Esophagus muscularis mucosa (tissue), 4 donors: ENCODE measurements at regions not wholly inside any gene's neighbourhood (a gene's known extent, or its start where the extent isn't known, plus 50 kb on each side); places are given as distances from the start of the nearest gene placed in this dataset.

Experiments
- DNase-seq: peaks from one replicate; pipeline ENCODE4 v3.0.0-alpha.2; 2017; ENCODE audit errors: extremely low spot score
- H3K27ac ChIP-seq, 4 donors: fragments of 200-600 bp; sonication (generic); replicated peaks in 1 of 4; 1 replicate in 3 of 4; 2 replicates in 1 of 4; pipeline ENCODE4 v1.5.1; 2016 to 2019; ENCODE audit warnings: mild to moderate bottlenecking in 1 of 4
- H3K27me3 ChIP-seq, 4 donors: fragments of 200-600 bp; sonication (generic); one replicate each; pipeline versions ENCODE4 v1.5.1 to v1.6.0; 2016 to 2019
- H3K36me3 ChIP-seq, 4 donors: fragments of 200-600 bp; sonication (generic); one replicate each; pipeline ENCODE4 v1.5.1; 2016 to 2019
- H3K4me1 ChIP-seq, 4 donors: fragments of 200-600 bp; sonication (generic); one replicate each; pipeline ENCODE4 v1.5.1; 2016 to 2019
- H3K4me3 ChIP-seq, 4 donors: fragments of 200-600 bp; sonication (generic); 1 replicate in 2 of 4; 2 replicates in 2 of 4; pipeline ENCODE4 v1.5.1; 2016 to 2019; ENCODE audit warnings: mild to moderate bottlenecking in 4 of 4, moderate library complexity in 1 of 4
- H3K9me3 ChIP-seq, 4 donors: fragments of 200-600 bp; sonication (generic); 1 replicate in 3 of 4; 2 replicates in 1 of 4; pipeline ENCODE4 v1.5.1; 2016 to 2019
- EP300 ChIP-seq: sonication (generic); formaldehyde crosslinking; IDR thresholded peaks from one replicate; pipeline ENCODE4 v1.6.1; 2017; ENCODE audit warnings: antibody characterized with exemption
- POLR2A ChIP-seq: fragments of 450-650 bp; IDR thresholded peaks from one replicate; pipeline ENCODE4 v1.6.1; 2017; ENCODE audit warnings: antibody characterized with exemption, moderate library complexity, mild to moderate bottlenecking, low read depth
- POLR2AphosphoS5 ChIP-seq, 2 donors: sonication (generic); formaldehyde crosslinking; IDR thresholded peaks; one replicate each; pipeline ENCODE4 v1.6.1; 2017; ENCODE audit warnings: antibody characterized with exemption in 2 of 2
- WGBS: methylation state at CpG from one replicate; pipeline ENCODE4 v1.1.5; 2018; 5-methylcytosine and 5-hydroxymethylcytosine counted together
- intact Hi-C: fragments of 100-400 bp; cut with DNase I; formaldehyde crosslinking; loops from one replicate; pipeline ENCODE4 v1.15.1; 2023
- TF ChIP-seq, protein P1 (sequence below), 3 experiments: fragments of 200-600 bp in 2 of 3; fragments of 450-650 bp in 1 of 3; sonication (generic) in 2 of 3; IDR thresholded peaks; one replicate each; pipeline ENCODE4 v1.5.1; 2017 to 2019; ENCODE audit warnings: antibody characterized with exemption in 3 of 3, mild to moderate bottlenecking in 2 of 3, moderate library complexity in 1 of 3

DNA sequence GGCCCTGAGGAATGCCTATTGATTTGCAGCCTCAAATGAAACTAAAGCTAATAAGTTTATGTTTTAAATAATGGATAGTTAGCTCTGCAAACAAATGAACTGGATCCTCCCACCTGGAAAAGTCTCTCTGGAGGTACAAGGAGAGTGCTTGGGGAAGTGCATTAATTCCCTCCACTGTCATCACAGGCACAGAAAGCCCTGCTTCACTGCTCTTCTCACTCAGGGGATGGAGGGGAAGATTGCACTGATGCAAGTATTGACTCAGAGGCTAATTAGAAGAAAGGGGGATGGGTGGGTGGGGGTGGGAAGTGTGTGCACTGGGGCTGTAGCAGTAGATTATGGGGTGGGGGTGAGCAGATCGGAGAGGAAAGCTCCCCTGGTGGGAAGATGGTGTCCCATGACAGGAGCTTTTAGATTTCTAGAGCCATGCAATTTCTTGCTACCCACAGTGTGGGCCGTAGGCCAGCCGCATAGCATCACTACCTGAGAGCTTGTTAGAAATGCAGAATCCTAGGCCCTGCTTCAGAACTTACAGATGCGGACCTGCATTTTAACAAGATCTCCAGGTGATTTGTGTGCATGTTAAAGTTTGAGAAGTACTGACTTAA is 163.9 kb downstream of the HIPK3 start:
- Histone ChIP-seq H3K36me3 (no peaks in the 10 kb centered on the region), H3K4me1 (no peaks in the 10 kb centered on the region), H3K27ac (no peak overlapping the region), H3K4me3 (no peak overlapping the region), H3K9me3 (no peaks in the 10 kb centered on the region), H3K27me3 (peaks cover 0 to 19% (median 0%) of the 10 kb centered on the region in 4 donors)
- 95% methylated on average over 4 of the region's 4 CpGs for WGBS
- intact Hi-C loops: no loop called here
- no peak for TF ChIP-seq POLR2AphosphoS5 (IDR thresholded peaks at IDR 0.05)
- no peak for TF ChIP-seq EP300
- no peak for TF ChIP-seq POLR2A
- TF ChIP-seq, protein P1, sequence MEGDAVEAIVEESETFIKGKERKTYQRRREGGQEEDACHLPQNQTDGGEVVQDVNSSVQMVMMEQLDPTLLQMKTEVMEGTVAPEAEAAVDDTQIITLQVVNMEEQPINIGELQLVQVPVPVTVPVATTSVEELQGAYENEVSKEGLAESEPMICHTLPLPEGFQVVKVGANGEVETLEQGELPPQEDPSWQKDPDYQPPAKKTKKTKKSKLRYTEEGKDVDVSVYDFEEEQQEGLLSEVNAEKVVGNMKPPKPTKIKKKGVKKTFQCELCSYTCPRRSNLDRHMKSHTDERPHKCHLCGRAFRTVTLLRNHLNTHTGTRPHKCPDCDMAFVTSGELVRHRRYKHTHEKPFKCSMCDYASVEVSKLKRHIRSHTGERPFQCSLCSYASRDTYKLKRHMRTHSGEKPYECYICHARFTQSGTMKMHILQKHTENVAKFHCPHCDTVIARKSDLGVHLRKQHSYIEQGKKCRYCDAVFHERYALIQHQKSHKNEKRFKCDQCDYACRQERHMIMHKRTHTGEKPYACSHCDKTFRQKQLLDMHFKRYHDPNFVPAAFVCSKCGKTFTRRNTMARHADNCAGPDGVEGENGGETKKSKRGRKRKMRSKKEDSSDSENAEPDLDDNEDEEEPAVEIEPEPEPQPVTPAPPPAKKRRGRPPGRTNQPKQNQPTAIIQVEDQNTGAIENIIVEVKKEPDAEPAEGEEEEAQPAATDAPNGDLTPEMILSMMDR (IDR thresholded peaks at IDR 0.05): no peak
- DNase-seq: peak; percentile 70

GRCh38 chr11:33419924-33420323 is 162.7 kb downstream of the HIPK3 start:
- 87% methylated on average over 4 of the region's 4 CpGs for whole genome bisulfite sequencing
- Histone ChIP-seq H3K4me3 (no peak overlapping the region), H3K9me3 (no peaks in the 10 kb centered on the region), H3K4me1 (no peaks in the 10 kb centered on the region), H3K27me3 (peaks cover 0 to 25% (median 0%) of the 10 kb centered on the region in 4 donors), H3K36me3 (no peaks in the 10 kb centered on the region), H3K27ac (no peak overlapping the region)
- intact Hi-C loops: no loop called here
- TF ChIP-seq POLR2AphosphoS5 (IDR thresholded peaks at IDR 0.05): no peak
- TF ChIP-seq, protein P1 (IDR thresholded peaks at IDR 0.05): no peak
- no peak for TF ChIP-seq EP300
- no peak for TF ChIP-seq POLR2A
- no peak for DNase-seq

GRCh38 chr11:33417121-33417520 is 159.9 kb downstream of the HIPK3 start:
- intact Hi-C loops: no loop called here
- no peak overlapping the region for H3K4me3 ChIP-seq
- H3K36me3 ChIP-seq: no peaks in the 10 kb centered on the region
- 94% methylated on average over 7 of the region's 7 CpGs for WGBS
- H3K27me3 ChIP-seq: peaks cover 0 to 25% (median 0%) of the 10 kb centered on the region in 4 donors
- TF ChIP-seq EP300: no peak
- no peak for TF ChIP-seq POLR2AphosphoS5 (IDR thresholded peaks at IDR 0.05)
- TF ChIP-seq POLR2A: no peak
- TF ChIP-seq, protein P1 (IDR thresholded peaks at IDR 0.05): no peak
- H3K4me1 ChIP-seq: no peaks in the 10 kb centered on the region
- H3K27ac ChIP-seq: no peak overlapping the region
- H3K9me3 ChIP-seq: no peaks in the 10 kb centered on the region
- DNase-seq: peak; percentile 50

DNA sequence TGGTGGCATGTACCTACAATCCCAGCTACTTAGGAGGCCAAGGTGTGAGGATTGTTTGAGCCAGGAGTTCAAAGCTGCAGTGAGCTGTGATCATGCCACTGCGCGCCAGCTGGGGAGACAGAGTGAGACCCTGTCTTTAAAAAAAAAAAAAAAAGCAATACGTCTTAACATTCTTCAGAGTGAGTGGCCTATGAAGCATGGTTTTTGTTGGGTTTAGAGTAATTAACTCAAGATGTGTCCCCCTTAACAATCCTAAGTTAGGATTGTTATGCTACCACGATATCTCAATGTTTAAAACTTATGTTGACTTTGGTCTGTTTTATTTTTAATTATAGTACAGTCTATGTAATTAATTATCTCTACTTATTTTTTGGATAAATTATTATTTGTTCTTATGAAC is 156.1 kb downstream of the HIPK3 start:
- Histone ChIP-seq H3K4me1 (no peaks in the 10 kb centered on the region), H3K36me3 (no peaks in the 10 kb centered on the region), H3K4me3 (no peak overlapping the region), H3K9me3 (no peaks in the 10 kb centered on the region), H3K27me3 (peaks cover 0 to 18% (median 0%) of the 10 kb centered on the region in 4 donors), H3K27ac (no peak overlapping the region)
- WGBS: 64% methylated on average over 4 of the region's 4 CpGs
- intact Hi-C loops: no loop called here
- TF ChIP-seq, protein P1 (IDR thresholded peaks at IDR 0.05): no peak
- TF ChIP-seq EP300 (no peak), POLR2AphosphoS5 (IDR thresholded peaks at IDR 0.05) (no peak), POLR2A (no peak)
- no peak for DNase-seq

DNA sequence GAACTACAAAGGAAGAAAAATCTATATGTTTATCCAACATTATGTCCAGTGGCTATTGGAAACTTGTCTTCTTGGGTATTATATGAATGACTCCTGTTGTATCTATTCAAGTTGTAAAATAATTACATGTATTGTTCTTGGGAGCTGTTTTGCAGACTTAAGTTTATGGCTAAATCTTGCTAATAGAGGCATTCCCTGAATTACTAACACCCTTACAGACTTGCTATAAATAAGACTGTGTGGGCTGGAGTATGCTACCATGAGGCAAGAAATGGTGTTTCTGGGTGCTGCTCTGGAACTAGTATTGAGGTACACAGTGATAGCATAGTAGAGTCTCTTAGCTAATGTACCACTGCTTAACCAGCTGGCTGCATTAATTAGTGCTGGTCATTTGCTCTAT is 155.1 kb downstream of the HIPK3 start:
- Histone ChIP-seq H3K27ac (no peak overlapping the region), H3K4me3 (no peak overlapping the region), H3K36me3 (no peaks in the 10 kb centered on the region), H3K4me1 (no peaks in the 10 kb centered on the region), H3K9me3 (no peaks in the 10 kb centered on the region), H3K27me3 (peaks cover 0 to 14% (median 0%) of the 10 kb centered on the region in 4 donors)
- no peak for DNase-seq
- intact Hi-C loops: no loop called here
- TF ChIP-seq POLR2A: no peak
- no peak for TF ChIP-seq EP300
- TF ChIP-seq, protein P1 (IDR thresholded peaks at IDR 0.05): no peak
- TF ChIP-seq POLR2AphosphoS5 (IDR thresholded peaks at IDR 0.05): no peak
